ENCODE measurements at regions not wholly inside any gene's neighbourhood (a gene's known extent, or its start where the extent isn't known, plus 50 kb on each side); places are given as distances from the start of the nearest gene placed in this dataset.

GRCh38 chr3:153615863-153616262 is 453.8 kb downstream of the RAP2B start:
- intact Hi-C loops (cut with DNase I, micrococcal nuclease): no loop called here
- Mint-ChIP-seq H3K27ac (no peak overlapping the region), H3K9me3 (no peaks in the 10 kb centered on the region), H3K27me3 (no peaks in the 10 kb centered on the region), H3K36me3 (ENCODE audit: low read depth) (no peaks in the 10 kb centered on the region), H3K4me1 (ENCODE audit: low read depth) (peaks cover 5% of the 10 kb centered on the region), H3K4me3 (no peak overlapping the region)
- DNase-seq (no peak), ATAC-seq (ENCODE audit: poor library complexity) (no peak)
- Histone ChIP-seq H3K36me3 (ENCODE audit: insufficient read depth, low read length) (no peaks in the 10 kb centered on the region), H3K27ac (ENCODE audit: low read depth in 1 of 2, low read length in 2 of 2) (no peak overlapping the region), H3K27me3 (ENCODE audit: control insufficient read depth in 1 of 2, insufficient read depth in 2 of 2, low read length in 2 of 2) (no peaks in the 10 kb centered on the region), H3K9me3 (ENCODE audit: control insufficient read depth in 1 of 2, insufficient read depth in 1 of 2, low read length in 2 of 2) (no peaks in the 10 kb centered on the region), H3K4me3 (ENCODE audit: low read length) (no peak overlapping the region), H3K4me1 (ENCODE audit: insufficient read depth, low read length) (no peaks in the 10 kb centered on the region)
- POLR2A ChIA-PET: no interaction called here
- CTCF ChIA-PET: no interaction called here
- TF ChIP-seq, protein P1, sequence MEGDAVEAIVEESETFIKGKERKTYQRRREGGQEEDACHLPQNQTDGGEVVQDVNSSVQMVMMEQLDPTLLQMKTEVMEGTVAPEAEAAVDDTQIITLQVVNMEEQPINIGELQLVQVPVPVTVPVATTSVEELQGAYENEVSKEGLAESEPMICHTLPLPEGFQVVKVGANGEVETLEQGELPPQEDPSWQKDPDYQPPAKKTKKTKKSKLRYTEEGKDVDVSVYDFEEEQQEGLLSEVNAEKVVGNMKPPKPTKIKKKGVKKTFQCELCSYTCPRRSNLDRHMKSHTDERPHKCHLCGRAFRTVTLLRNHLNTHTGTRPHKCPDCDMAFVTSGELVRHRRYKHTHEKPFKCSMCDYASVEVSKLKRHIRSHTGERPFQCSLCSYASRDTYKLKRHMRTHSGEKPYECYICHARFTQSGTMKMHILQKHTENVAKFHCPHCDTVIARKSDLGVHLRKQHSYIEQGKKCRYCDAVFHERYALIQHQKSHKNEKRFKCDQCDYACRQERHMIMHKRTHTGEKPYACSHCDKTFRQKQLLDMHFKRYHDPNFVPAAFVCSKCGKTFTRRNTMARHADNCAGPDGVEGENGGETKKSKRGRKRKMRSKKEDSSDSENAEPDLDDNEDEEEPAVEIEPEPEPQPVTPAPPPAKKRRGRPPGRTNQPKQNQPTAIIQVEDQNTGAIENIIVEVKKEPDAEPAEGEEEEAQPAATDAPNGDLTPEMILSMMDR (IDR thresholded peaks at IDR 0.05): no peak

GRCh38 chr3:153617463-153617862 is 455.4 kb downstream of the RAP2B start:
- Histone ChIP-seq H3K4me1 (ENCODE audit: insufficient read depth, low read length) (peaks cover 10% of the 10 kb centered on the region), H3K4me3 (ENCODE audit: low read length) (no peak overlapping the region), H3K27ac (ENCODE audit: low read depth in 1 of 2, low read length in 2 of 2) (no peak overlapping the region), H3K27me3 (ENCODE audit: control insufficient read depth in 1 of 2, insufficient read depth in 2 of 2, low read length in 2 of 2) (no peaks in the 10 kb centered on the region), H3K9me3 (ENCODE audit: control insufficient read depth in 1 of 2, insufficient read depth in 1 of 2, low read length in 2 of 2) (no peaks in the 10 kb centered on the region), H3K36me3 (ENCODE audit: insufficient read depth, low read length) (no peaks in the 10 kb centered on the region)
- no peak overlapping the region for H3K4me3 Mint-ChIP-seq
- ATAC-seq (ENCODE audit: poor library complexity) (no peak), DNase-seq (no peak)
- CTCF ChIA-PET: no interaction called here
- H3K27ac Mint-ChIP-seq: no peak overlapping the region
- peaks cover 21% of the 10 kb centered on the region for H3K4me1 Mint-ChIP-seq (ENCODE audit: low read depth)
- H3K27me3 Mint-ChIP-seq: no peaks in the 10 kb centered on the region
- no peaks in the 10 kb centered on the region for H3K9me3 Mint-ChIP-seq
- POLR2A ChIA-PET: interaction anchor here (0.6 kb wide), 1 partner anchor 456 kb away, joined by 3 read pairs; no protein-coding TSS in a partner anchor
- intact Hi-C loops (cut with DNase I, micrococcal nuclease): no loop called here
- TF ChIP-seq, protein P1 (IDR thresholded peaks at IDR 0.05): no peak
- no peaks in the 10 kb centered on the region for H3K36me3 Mint-ChIP-seq (ENCODE audit: low read depth)

GRCh38 chr3:153618176-153618575 is 456.1 kb downstream of the RAP2B start:
- ATAC-seq (ENCODE audit: poor library complexity) (no peak), DNase-seq (no peak)
- Histone ChIP-seq H3K9me3 (ENCODE audit: control insufficient read depth in 1 of 2, insufficient read depth in 1 of 2, low read length in 2 of 2) (no peaks in the 10 kb centered on the region), H3K36me3 (ENCODE audit: insufficient read depth, low read length) (no peaks in the 10 kb centered on the region), H3K4me1 (ENCODE audit: insufficient read depth, low read length) (peaks cover 10% of the 10 kb centered on the region), H3K27me3 (ENCODE audit: control insufficient read depth in 1 of 2, insufficient read depth in 2 of 2, low read length in 2 of 2) (no peaks in the 10 kb centered on the region), H3K4me3 (ENCODE audit: low read length) (no peak overlapping the region), H3K27ac (ENCODE audit: low read depth in 1 of 2, low read length in 2 of 2) (no peak overlapping the region)
- H3K4me1 Mint-ChIP-seq (ENCODE audit: low read depth): peaks cover 28% of the 10 kb centered on the region
- POLR2A ChIA-PET: no interaction called here
- H3K4me3 Mint-ChIP-seq: no peak overlapping the region
- no peak overlapping the region for H3K27ac Mint-ChIP-seq
- H3K9me3 Mint-ChIP-seq: peaks cover under 1% of the 10 kb centered on the region
- H3K27me3 Mint-ChIP-seq: no peaks in the 10 kb centered on the region
- intact Hi-C loops (cut with DNase I, micrococcal nuclease): no loop called here
- CTCF ChIA-PET: no interaction called here
- TF ChIP-seq, protein P1 (IDR thresholded peaks at IDR 0.05): no peak
- no peaks in the 10 kb centered on the region for H3K36me3 Mint-ChIP-seq (ENCODE audit: low read depth)
